WTC11 (cell line): ENCODE measurements at regions not wholly inside any gene's neighbourhood (a gene's known extent, or its start where the extent isn't known, plus 50 kb on each side); places are given as distances from the start of the nearest gene placed in this dataset.

Source experiments
- ATAC-seq: fragments of 200-7000 bp; cut with Tn5 transposase; 2 replicates; pipeline ENCODE4 v1.10.0; 2021; ENCODE audit warnings: mild to moderate bottlenecking, moderate library complexity
- CTCF ChIA-PET: fragments of 300-600 bp; sonication (Branson Sonifier 250); formaldehyde crosslinking; loops from one replicate; lab custom pipeline; 2021; ENCODE audit warnings: antibody characterized with exemption; lab: Charles Lee
- POLR2A ChIA-PET: fragments of 350-600 bp; sonication (Branson Sonifier 250); formaldehyde crosslinking; loops from one replicate; lab custom pipeline; 2021; ENCODE audit warnings: antibody characterized with exemption; lab: Charles Lee
- DNase-seq: peaks from one replicate; pipeline ENCODE4 v3.0.0; 2021; ENCODE audit warnings: low spot score
- H3K27ac Mint-ChIP-seq: 2 replicates; pipeline ENCODE4 v1.8.0; 2021; ENCODE audit warnings: mixed read lengths
- H3K27me3 Mint-ChIP-seq: 2 replicates; pipeline ENCODE4 v1.8.0; 2021; ENCODE audit warnings: low read depth, mild to moderate bottlenecking, moderate library complexity, mixed read lengths
- H3K36me3 Mint-ChIP-seq: 2 replicates; pipeline ENCODE4 v1.8.0; 2021; ENCODE audit warnings: mixed read lengths
- H3K4me1 Mint-ChIP-seq: 2 replicates; pipeline ENCODE4 v1.8.0; 2022; ENCODE audit warnings: mixed read lengths
- H3K4me3 Mint-ChIP-seq: 2 replicates; pipeline ENCODE4 v1.8.0; 2021; ENCODE audit warnings: mild to moderate bottlenecking, moderate library complexity, mixed read lengths
- H3K9me3 Mint-ChIP-seq: 2 replicates; pipeline ENCODE4 v1.8.0; 2021; ENCODE audit warnings: mixed read lengths
- ARID4B ChIP-seq: sonication (generic); formaldehyde crosslinking; IDR thresholded peaks from 2 replicates; pipeline ENCODE4 v1.8.0; 2023; ENCODE audit warnings: missing genetic modification reagents, mild to moderate bottlenecking, borderline replicate concordance
- ATF6 ChIP-seq: sonication (generic); formaldehyde crosslinking; IDR thresholded peaks from 2 replicates; pipeline ENCODE4 v1.8.1; 2023; ENCODE audit warnings: mild to moderate bottlenecking, missing genetic modification reagents
- CREM ChIP-seq: sonication (generic); formaldehyde crosslinking; IDR thresholded peaks from 2 replicates; pipeline ENCODE4 v1.8.1; 2022; ENCODE audit warnings: mild to moderate bottlenecking, missing genetic modification reagents, moderate library complexity
- EMX1 ChIP-seq: fragments of 250-450 bp; sonication (Bioruptor Pico); IDR thresholded peaks from 2 replicates; pipeline ENCODE4 v1.8.0; 2021; ENCODE audit warnings: mild to moderate bottlenecking
- ESRRA ChIP-seq: sonication (generic); formaldehyde crosslinking; IDR thresholded peaks from 2 replicates; pipeline ENCODE4 v1.8.1; 2022; ENCODE audit warnings: mild to moderate bottlenecking, missing genetic modification reagents, borderline replicate concordance
- ETV6 ChIP-seq: sonication (generic); formaldehyde crosslinking; IDR thresholded peaks from 2 replicates; pipeline ENCODE4 v1.8.1; 2022; ENCODE audit warnings: mild to moderate bottlenecking, missing genetic modification reagents
- FOXK1 ChIP-seq: sonication (generic); formaldehyde crosslinking; IDR thresholded peaks from 2 replicates; pipeline ENCODE4 v1.8.0; 2022; ENCODE audit warnings: mild to moderate bottlenecking, moderate library complexity, missing genetic modification reagents
- GABPB1 ChIP-seq: sonication (generic); formaldehyde crosslinking; IDR thresholded peaks from 2 replicates; pipeline ENCODE4 v1.8.1; 2023; ENCODE audit warnings: mild to moderate bottlenecking, missing genetic modification reagents
- HMGA2 ChIP-seq: fragments of 250-450 bp; sonication (Bioruptor Pico); IDR thresholded peaks from 2 replicates; pipeline ENCODE4 v1.4.0; 2021; ENCODE audit warnings: mild to moderate bottlenecking, moderate library complexity
- IRF1 ChIP-seq: sonication (generic); formaldehyde crosslinking; IDR thresholded peaks from 2 replicates; pipeline ENCODE4 v1.8.0; 2023; ENCODE audit warnings: missing genetic modification reagents
- IRF2 ChIP-seq: sonication (generic); formaldehyde crosslinking; IDR thresholded peaks from 2 replicates; pipeline ENCODE4 v1.8.0; 2022; ENCODE audit warnings: low read depth, missing genetic modification reagents, borderline replicate concordance
- MXD4 ChIP-seq: fragments of 250-450 bp; sonication (Bioruptor Pico); IDR thresholded peaks from 2 replicates; pipeline ENCODE4 v1.8.0; 2021; ENCODE audit warnings: mild to moderate bottlenecking, moderate library complexity, borderline replicate concordance
- SMAD4 ChIP-seq: sonication (generic); formaldehyde crosslinking; IDR thresholded peaks from 2 replicates; pipeline ENCODE4 v1.8.0; 2022; ENCODE audit warnings: mild to moderate bottlenecking, missing genetic modification reagents
- SOX15 ChIP-seq: fragments of 250-450 bp; sonication (Bioruptor Pico); IDR thresholded peaks from 2 replicates; pipeline ENCODE4 v1.9.0; 2021; ENCODE audit warnings: mild to moderate bottlenecking
- TCF7 ChIP-seq: sonication (generic); formaldehyde crosslinking; IDR thresholded peaks from 2 replicates; pipeline ENCODE4 v1.8.0; 2022; ENCODE audit warnings: mild to moderate bottlenecking, low read depth, missing genetic modification reagents, moderate library complexity
- TEAD1 ChIP-seq: sonication (generic); formaldehyde crosslinking; IDR thresholded peaks from 2 replicates; pipeline ENCODE4 v1.8.0; 2022; ENCODE audit warnings: mild to moderate bottlenecking, missing genetic modification reagents
- ZNF317 ChIP-seq: sonication (generic); formaldehyde crosslinking; IDR thresholded peaks from 2 replicates; pipeline ENCODE4 v1.8.1; 2023; ENCODE audit warnings: low read depth, mild to moderate bottlenecking, moderate library complexity, missing genetic modification reagents, borderline replicate concordance
- ZNF396 ChIP-seq: fragments of 250-450 bp; sonication (Bioruptor Pico); IDR thresholded peaks from 2 replicates; pipeline ENCODE4 v1.8.0; 2021; ENCODE audit warnings: mild to moderate bottlenecking, moderate library complexity, borderline replicate concordance
- ZNF416 ChIP-seq: fragments of 250-450 bp; sonication (Bioruptor Pico); IDR thresholded peaks from 2 replicates; pipeline ENCODE4 v1.9.0; 2021; ENCODE audit warnings: mild to moderate bottlenecking, inconsistent platforms
- ZNF423 ChIP-seq: fragments of 250-450 bp; sonication (Bioruptor Pico); IDR thresholded peaks from 2 replicates; pipeline ENCODE4 v2.1.2; 2022; ENCODE audit warnings: mild to moderate bottlenecking, moderate library complexity
- TF ChIP-seq, protein P1 (sequence below): sonication (generic); formaldehyde crosslinking; IDR thresholded peaks from 2 replicates; pipeline ENCODE4 v1.8.1; 2023; ENCODE audit warnings: mild to moderate bottlenecking, missing genetic modification reagents
- TF ChIP-seq, protein P2 (sequence below): sonication (generic); formaldehyde crosslinking; IDR thresholded peaks from 2 replicates; pipeline ENCODE4 v1.8.1; 2022; ENCODE audit warnings: mild to moderate bottlenecking, missing genetic modification reagents, moderate library complexity, borderline replicate concordance

DNA sequence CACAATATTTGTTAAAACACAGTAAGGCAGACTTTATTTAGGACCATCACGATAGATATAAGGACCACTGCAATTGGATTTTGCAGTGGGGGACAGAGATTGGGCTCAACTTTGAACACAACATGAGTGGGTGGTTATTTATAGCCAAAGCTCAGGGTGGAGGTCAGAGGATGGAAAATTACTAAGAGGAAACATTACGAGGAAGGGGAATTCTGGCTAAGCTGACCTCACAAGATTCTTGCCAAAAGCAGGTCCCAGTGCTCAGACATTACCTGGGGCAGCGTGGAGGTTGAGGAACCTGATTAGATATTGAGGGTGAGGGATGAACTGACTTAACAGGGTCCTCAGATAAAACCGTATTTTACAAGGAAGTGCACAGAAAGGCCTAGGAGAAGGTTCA, 88.9 kb upstream of the NBEA start:
- Mint-ChIP-seq H3K4me1 (peaks cover 16% of the 10 kb centered on the region), H3K9me3 (peaks cover 5% of the 10 kb centered on the region), H3K27me3 (no peaks in the 10 kb centered on the region), H3K27ac (no peak overlapping the region), H3K4me3 (no peak overlapping the region), H3K36me3 (no peaks in the 10 kb centered on the region)
- POLR2A ChIA-PET = no interaction called here
- CTCF ChIA-PET = no interaction called here
- no peak for ATAC-seq
- TF ChIP-seq ZNF416 (CRISPR knock-in tag) (no peak), SOX15 (CRISPR knock-in tag) (no peak), EMX1 (no peak), ZNF317 (CRISPR knock-in tag) (no peak), ZNF396 (CRISPR knock-in tag) (no peak), MXD4 (CRISPR knock-in tag) (no peak), ZNF423 (no peak), HMGA2 (CRISPR knock-in tag) (no peak), CREM (CRISPR knock-in tag) (no peak)
- TF ChIP-seq, protein P1, sequence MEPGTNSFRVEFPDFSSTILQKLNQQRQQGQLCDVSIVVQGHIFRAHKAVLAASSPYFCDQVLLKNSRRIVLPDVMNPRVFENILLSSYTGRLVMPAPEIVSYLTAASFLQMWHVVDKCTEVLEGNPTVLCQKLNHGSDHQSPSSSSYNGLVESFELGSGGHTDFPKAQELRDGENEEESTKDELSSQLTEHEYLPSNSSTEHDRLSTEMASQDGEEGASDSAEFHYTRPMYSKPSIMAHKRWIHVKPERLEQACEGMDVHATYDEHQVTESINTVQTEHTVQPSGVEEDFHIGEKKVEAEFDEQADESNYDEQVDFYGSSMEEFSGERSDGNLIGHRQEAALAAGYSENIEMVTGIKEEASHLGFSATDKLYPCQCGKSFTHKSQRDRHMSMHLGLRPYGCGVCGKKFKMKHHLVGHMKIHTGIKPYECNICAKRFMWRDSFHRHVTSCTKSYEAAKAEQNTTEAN (CRISPR knock-in tag) = no peak
- TF ChIP-seq, protein P2, sequence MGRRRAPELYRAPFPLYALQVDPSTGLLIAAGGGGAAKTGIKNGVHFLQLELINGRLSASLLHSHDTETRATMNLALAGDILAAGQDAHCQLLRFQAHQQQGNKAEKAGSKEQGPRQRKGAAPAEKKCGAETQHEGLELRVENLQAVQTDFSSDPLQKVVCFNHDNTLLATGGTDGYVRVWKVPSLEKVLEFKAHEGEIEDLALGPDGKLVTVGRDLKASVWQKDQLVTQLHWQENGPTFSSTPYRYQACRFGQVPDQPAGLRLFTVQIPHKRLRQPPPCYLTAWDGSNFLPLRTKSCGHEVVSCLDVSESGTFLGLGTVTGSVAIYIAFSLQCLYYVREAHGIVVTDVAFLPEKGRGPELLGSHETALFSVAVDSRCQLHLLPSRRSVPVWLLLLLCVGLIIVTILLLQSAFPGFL (CRISPR knock-in tag) = no peak
- DNase-seq = no peak

- Mint-ChIP-seq H3K9me3 (no peaks in the 10 kb centered on the region), H3K27me3 (no peaks in the 10 kb centered on the region), H3K27ac (no peak overlapping the region), H3K4me3 (no peak overlapping the region), H3K36me3 (no peaks in the 10 kb centered on the region)
- no peak for ATAC-seq
- CTCF ChIA-PET = no interaction called here
- TF ChIP-seq IRF1 (CRISPR knock-in tag) (no peak), CREM (CRISPR knock-in tag) (no peak), SMAD4 (CRISPR knock-in tag) (no peak), ATF6 (CRISPR knock-in tag) (no peak), ESRRA (CRISPR knock-in tag) (no peak), GABPB1 (CRISPR knock-in tag) (no peak)
- TF ChIP-seq, all 79 proteins: peak for 0
- no peak for DNase-seq
- H3K4me1 Mint-ChIP-seq = peaks cover 13% of the 10 kb centered on the region
- POLR2A ChIA-PET = no interaction called here
Observed at GRCh38 chr13:34857558-34858325, 84.3 kb upstream of the NBEA start.

DNA sequence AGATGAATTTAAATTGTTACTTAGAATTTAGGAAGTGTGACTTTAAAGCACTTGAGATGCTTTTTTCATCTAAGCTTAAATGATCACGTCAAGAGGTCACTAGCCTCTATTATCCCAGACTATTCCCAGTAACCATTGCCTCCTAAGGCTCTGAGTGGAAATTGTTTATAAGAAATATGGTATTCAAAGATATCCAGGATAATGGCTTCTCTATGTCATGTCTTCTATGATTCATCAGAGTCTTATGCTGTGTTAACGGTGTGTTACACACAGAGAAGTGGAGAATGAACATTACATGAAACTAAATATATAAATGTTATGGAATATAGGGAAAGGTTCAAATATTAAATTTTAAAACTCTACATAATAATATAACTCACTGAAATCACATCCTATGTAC, 79.8 kb upstream of the NBEA start:
- DNase-seq (no peak), ATAC-seq (no peak)
- no peaks in the 10 kb centered on the region for H3K36me3 Mint-ChIP-seq
- H3K27ac Mint-ChIP-seq = no peak overlapping the region
- ChIA-PET POLR2A (no interaction called here), CTCF (no interaction called here)
- no peaks in the 10 kb centered on the region for H3K9me3 Mint-ChIP-seq
- H3K4me1 Mint-ChIP-seq = peaks cover 18% of the 10 kb centered on the region
- H3K27me3 Mint-ChIP-seq = no peaks in the 10 kb centered on the region
- no peak overlapping the region for H3K4me3 Mint-ChIP-seq
- TF ChIP-seq TCF7 (CRISPR knock-in tag) (no peak), ARID4B (CRISPR knock-in tag) (no peak), FOXK1 (CRISPR knock-in tag) (no peak), TEAD1 (CRISPR knock-in tag) (no peak), ETV6 (no peak), MXD4 (CRISPR knock-in tag) (no peak), IRF2 (no peak)
